Left renal pelvis (tissue), 4 donors: ENCODE measurements at regions not wholly inside any gene's neighbourhood (a gene's known extent, or its start where the extent isn't known, plus 50 kb on each side); places are given as distances from the start of the nearest gene placed in this dataset.
A peak's percentile ranks its signal among the peaks of the same experiment; 100 is the strongest.
"Not testable (repeated sequence)": the region's sequence is repeated elsewhere in the genome, so short reads cannot be mapped to it uniquely, and the experiment has no call there.

Experiments
- DNase-seq, 4 donors: peaks; one replicate each; pipeline ENCODE4 v3.0.0-alpha.2; 2013; ENCODE audit warnings: low read depth in 4 of 4, low spot score in 3 of 4

DNA sequence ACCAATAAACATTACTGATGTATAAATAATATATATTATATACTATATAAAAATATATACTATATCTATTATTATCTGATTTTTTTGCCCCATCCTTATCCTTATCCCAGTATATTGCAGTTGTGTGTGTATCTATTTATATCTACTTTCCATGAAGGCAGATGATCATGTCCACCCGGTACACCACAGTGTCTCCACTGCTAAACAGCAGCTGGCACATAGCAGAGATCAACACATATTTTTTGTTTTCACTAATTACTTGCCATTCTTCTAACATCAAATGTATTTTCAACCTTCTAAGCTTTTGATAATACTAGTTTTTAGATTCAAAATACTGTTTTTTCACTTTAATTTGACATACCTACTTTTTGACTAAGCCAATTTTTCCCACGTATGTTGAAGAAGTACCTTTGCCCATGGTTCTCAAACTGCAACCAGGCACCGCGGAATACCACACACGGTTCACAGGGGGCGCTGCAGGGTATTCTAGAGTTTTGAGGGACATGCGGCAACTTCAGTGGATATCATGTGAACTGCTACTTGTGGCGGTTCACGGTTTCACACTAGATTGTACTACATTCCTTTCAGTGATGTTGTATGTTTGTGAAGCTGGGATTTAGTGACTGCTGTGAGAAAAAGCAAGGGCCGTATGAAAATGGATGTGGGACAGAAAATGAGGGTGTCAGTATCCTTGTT is 182.5 kb upstream of the NPY2R start:
- DNase-seq: peak in 3 of 4 donors; percentile 2 to 21 (median 6)

DNA sequence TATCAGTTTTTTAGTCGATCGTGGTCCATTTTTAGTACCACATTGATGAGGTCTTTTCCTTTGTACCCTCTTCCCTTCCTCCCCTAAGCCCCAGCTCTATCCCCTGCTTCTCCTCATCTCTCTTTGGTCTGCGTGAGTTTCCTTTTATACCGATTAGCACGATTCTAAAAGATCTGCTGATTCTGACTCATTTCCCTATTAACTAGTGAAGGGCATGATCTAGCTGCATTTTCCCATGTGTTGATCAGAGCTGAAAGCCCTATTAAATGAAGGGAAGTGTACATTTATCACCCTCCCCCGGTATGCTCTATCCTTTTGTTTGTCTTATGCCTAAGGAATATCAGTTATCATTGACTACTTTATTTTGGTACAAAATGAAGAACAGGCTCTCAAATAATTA is 181.7 kb upstream of the NPY2R start:
- DNase-seq: no peak

DNA sequence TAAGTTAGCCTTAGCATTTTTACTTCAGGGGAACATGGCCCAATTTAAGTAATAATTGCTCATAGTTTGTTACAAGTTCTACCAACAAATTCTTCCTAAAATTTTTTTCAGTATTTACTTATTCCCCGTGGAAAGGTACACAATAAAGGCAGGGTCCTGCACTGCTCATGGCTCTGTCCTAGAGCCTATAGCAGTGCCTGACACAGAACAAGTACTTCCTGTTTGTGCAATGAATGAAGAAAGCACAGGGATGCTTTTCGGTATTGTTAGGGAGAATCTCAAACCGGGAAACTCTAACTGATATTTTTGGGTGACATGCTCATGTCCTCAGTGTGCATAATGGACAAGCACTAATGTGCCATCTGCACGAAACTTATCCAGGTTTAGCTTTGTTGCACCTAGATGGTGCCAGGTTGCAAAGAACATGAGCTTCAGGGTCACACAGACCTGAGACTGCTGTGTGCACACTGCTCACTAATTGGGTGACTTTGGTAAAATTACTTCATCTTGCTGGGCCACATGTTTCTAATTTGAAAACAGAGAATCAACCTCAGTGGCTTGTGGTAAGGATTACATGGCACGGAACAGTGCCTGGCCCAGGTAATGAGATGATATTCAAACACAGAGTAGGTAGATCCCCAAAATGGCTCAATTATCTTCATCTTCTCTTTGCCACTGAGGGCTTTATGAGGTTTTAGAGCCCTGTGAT is 175.8 kb upstream of the NPY2R start:
- DNase-seq: no peak

DNA sequence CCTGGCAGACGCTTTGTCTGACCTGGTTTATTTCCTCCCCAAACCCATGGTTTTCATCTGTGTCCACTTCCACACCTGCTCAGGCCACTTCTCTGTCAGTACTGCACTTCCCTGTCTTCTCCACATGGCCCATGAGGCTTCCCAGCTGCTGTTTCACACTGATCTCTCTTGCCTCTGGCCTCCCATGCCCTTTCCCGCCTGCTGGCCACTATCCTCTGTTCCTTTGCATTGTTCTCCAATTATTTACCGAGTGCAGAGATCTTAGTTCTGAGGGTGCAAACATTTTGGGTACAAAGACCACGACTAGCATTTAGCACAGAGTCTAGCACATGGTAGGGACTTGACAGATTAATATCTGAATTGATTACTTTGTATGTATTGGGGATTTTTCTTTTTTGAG is 174.8 kb upstream of the NPY2R start:
- DNase-seq: no peak

DNA sequence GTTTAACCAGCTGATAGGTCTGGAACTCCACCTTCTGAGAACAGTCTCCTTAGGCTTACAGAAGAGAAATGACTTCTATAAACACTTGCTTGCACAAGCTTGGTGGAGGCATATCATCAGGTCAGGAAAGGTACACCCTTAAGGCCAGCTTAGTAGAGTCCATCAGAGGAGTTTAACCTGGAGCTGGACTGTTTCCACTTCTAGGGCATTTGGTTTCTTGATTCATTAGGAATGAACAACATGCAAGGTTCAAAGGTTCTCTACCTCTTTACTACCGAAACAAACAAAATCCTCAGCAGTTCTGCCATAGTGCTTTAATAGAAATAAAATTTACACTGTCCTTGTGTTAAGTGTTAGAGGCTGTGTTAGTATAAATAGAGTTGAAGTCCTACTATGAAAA is 171.4 kb upstream of the NPY2R start:
- no peak for DNase-seq

DNA sequence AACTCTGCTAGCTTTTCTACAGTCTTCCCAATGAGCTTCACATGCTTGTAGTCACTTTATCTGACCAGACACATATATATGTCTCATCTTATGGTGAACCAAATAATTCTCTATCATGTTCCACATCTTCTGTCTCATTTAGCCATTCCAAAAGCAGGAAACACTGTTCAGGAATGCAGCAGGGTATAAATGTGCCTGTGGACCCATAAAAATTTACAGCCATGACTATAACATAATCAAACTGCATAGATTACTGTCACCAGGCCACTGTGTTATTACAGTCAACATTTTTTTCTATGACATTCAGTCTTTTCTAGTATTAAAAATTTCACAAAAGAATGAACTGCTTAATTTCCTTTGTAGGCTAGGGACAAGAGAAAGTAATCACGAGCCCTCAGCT is 170.0 kb upstream of the NPY2R start:
- DNase-seq: no peak

DNA sequence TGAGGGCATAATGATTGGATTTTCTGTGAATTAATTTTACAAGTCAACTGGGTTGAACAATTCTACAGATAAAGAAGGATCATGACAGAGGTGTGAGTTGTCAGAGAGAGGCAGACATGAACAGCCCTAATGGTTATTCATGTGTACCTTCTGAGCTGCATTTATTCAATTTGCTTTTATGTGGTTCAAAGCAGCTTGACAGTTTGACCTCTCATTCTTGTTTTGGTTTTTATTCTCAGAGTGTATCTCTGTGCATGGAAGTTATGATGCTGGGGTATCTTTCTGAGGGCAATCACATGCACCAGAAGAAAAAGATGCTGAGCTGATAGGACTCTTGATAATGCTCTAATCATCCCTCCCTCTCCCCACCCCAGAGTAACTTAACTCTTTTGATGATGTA is 169.3 kb upstream of the NPY2R start:
- DNase-seq: no peak

DNA sequence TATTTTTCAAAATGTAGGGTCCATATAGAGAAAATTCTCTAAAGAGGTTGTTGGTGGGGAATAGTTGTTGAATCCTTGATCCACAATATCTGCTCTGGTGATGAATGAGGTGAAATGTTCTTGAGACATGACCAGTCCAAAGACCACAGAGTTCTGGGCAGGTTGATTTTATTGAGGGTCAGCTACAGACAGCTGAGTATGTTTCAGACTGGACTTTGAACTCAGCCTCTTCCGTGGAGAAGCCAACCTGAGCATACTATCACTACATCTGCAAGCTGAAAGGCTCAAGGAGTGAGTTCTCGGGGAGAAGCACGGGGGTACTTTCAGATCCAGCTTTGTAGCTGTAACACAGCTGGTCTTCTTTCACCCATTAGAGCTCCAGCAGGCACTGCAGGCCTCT is 168.4 kb upstream of the NPY2R start:
- no peak for DNase-seq

DNA sequence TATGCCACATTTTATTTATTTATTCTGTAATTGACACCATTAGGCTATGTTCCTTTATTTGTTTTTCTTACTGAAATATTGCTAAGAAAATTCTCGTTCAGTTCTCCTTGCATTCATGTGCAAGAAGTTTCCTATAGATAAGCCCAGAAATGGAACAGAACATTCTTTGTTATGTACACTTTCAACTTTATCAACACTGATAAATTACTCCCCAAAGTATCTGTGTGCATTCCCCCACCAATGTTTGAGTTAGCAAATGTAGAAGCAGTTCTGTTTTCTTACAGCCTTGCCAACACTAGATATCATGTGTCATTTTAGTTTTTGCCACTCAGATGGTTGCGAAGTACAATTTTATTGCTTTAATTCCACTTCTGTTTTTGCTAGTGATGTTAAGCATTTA is 166.4 kb upstream of the NPY2R start:
- DNase-seq: no peak

DNA sequence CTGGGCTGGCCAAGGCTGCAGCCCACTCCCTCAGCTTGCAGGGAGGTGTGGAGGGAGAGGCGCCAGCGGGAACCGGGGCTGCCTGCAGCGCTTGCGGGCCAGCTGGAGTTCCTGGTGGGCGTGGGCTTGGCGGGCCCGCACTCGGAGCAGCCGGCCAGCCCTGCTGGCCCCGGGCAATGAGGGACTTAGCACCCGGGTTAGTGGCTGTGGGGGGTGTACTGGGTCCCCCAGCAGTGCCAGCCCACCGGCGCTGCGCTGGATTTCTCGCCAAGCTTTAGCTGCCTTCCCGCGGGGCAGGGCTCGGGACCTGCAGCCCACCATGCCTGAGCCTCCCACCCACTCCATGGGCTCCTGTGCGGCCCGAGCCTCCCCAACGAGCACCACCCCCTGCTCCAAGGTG is 164.2 kb upstream of the NPY2R start:
- DNase-seq: not testable (repeated sequence)

DNA sequence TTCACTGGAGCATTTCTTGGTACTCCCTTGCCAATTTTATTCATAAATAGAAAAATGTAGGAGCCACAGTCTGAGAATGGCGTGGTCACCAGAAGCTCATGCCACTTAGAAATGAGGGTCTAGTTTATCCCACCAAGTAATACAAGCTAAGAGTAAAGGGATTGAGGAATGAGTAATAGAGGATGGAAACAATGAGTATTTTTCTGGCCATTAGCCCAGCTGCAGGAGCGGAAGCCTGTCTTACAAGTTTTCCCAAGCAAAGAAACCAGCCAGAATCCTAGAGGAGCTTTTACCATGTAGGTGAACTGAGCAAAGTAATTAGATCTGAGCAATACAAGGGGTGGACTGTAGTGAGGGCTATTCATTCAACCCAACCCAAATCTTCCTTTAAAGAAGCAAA is 160.7 kb upstream of the NPY2R start:
- no peak for DNase-seq

DNA sequence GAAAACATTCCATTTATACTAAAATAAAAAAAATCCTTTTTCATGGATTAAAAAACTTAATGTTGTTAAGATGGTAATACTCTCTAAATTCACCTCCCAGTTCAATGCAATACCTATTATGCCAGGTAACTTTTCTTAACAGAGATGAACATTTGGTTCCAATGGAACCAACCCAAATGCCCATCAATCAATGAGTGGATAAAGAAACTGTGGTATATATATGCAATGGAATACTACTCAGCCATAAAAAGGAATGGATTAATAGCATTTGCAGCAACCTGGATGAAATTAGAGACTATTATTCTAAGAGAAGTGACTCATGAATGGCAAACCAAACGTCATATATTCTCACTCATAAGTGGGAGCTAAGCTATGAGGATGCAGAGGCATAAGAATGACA is 154.4 kb upstream of the NPY2R start:
- not testable (repeated sequence) for DNase-seq

DNA sequence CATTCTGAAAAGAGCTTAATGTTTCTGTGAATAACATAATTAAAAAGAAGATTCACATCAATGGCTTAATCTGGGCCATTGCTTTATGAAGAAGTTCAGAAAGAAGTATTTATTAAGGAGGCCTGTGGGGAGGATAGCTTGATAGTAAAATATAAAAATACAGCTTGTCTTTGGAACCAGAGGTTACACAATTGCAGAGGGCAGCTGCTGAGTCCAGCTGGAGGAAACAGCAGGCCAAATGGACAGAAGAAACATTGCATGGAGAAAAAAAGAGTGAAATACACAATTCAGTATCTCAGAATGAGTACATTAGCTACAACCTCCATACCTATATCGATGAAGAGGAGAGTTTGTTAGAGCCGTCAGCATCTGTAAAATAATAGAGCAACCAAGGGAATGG is 148.0 kb upstream of the NPY2R start:
- peak in 1 of 4 donors; percentile 2 for DNase-seq

DNA sequence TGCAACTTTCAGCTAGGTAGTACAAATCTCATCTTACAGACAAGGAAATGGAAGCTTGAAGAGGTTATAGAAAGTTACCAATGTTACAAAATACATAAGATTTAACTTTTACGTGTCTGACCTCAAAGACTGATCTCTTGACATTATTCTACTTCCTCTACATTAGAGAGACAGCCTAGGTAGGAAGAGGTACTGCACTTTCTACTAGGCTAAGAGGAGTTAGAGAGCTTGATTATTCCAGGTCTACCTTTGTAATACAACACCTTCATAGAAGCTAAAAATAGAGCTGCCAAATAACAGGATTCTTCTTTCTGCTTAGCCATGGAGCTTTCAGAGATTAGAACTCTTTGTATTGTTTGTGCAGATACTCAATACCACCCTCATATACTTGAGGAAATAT is 147.6 kb upstream of the NPY2R start:
- DNase-seq: no peak

DNA sequence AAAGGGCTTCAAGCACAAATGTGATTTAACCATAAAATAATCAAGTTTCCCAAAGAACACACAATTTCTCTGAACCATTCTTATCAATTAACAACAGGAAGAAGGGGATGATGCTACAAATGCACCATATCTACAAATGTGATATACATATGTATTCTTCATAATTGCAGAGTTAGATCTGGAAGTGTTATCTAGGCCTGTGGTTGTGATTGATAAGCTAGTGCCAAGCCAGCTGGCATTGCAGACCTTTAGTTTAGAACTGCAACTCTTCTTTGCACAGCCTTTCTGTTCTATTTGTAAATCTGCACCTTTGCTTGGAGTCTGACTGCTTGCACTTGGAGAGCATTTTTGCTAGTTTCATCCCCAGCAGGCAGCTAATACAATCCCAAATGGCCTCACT is 145.5 kb upstream of the NPY2R start:
- DNase-seq: no peak

DNA sequence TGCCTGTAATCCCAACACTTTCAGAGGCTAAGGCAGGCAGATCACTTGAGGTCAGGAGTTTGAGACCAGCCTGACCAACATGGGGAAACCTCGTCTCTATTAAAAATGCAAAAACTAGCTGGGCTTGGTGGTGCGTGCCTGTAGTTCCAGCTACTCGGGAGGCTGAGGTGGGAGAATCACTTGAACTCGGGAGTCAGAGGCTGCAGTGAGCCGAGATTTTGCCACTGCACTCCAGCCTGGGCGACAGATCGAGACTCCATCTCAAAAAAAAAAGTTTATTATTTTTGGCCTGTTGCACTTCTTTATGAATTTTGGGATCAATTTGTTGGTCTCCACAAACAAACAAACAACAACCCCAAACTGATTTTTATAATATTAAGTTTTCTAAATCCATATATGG is 143.5 kb upstream of the NPY2R start:
- DNase-seq: not testable (repeated sequence)

DNA sequence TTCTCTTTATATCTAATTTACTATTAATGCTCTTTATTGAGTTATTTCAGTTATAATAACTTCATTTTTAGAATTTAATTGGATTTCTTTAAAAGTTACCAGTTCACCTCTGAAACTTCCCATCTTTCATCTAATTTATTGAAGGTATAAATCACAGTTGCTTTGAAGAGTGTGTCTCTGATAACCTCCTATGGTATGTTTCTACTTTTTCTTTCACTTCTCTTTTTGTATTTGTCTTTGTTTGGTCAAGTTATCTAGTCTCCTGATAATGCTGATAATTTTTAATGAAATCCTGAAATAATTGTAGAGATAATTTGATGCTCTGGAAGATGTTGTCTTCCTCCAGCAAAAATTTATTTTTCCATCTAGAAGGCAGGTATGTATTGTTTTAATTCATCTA is 141.6 kb upstream of the NPY2R start:
- no peak for DNase-seq

DNA sequence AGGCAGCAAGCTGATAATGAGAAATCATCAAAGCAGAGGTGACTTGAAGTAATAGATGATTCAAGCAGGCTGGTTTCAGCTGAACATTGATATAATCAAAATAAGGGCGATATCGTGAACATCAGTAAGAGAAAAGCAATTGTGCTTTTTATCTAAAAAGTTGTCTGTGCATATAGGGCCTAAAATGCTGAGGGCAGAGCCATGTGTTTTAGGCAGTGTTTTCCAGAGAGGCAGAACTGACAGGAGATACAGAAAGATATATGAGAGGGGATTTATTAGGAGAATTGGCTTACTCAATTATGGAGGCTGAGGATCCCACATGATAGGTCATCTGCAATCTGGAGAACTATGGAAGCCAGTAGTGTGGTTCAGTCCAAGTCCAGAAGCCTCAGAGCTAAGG is 136.5 kb upstream of the NPY2R start:
- no peak for DNase-seq

DNA sequence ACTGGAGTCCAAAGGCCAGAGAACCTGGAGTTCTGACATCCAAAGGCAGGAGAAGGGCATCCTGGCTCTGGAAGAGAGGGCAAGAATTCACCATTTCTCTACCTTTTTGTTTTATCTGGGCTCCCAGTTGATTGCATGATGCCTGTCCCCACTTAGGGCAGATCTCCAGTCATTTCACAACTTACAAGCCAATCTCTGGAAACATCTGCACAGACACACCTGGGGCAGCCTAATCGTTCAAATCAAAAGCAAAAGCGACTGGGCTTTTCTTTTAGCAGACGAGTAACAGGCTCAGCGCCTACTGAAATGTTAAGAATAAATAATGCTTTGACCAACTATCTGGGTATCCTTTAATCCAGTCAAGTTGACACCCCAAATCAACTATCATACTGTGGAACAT is 136.0 kb upstream of the NPY2R start:
- no peak for DNase-seq

DNA sequence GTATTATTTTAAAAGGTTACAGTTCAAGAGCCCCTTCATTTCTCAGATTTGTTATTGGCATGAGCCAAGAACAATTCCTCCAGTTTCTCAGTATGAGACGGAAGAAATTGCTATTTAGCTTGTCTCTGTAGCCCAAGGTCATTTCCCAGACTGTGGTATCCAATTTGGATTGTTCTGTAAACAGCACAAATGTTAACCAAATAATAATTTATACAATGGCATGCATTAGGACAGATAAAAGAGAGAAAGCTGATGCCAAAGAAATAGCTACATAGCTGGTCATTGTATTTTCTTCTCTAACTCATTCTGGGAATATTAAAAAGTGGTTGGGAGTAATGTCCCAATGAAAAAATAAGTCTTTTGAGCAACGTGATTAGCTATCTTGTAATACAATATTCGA is 134.6 kb upstream of the NPY2R start:
- DNase-seq: no peak

DNA sequence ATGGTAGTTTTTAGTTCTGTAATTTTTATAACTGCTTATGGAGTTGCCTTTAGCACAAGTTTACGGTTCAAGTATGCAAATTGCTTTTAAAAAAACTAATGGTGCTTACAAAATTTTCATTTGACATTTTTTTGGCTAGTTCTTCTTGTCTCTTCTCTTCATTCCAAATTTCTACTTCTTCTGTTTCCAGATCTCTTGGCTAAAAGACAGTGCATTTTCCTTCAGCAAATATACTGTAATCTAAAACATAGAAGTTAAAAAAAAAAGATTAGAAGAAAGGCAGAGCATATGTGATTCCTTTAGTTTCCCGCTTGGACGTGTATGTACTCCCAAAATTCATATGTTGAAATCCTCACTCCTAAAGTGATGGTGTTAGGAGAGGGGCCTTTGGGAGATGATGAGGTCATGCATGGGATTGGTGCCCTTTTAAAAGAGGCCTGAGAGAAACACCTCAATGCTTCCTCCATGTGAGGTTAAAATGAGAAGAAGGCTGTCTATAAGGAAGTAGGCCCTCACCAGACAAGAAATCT is 132.1 kb upstream of the NPY2R start:
- DNase-seq: no peak

DNA sequence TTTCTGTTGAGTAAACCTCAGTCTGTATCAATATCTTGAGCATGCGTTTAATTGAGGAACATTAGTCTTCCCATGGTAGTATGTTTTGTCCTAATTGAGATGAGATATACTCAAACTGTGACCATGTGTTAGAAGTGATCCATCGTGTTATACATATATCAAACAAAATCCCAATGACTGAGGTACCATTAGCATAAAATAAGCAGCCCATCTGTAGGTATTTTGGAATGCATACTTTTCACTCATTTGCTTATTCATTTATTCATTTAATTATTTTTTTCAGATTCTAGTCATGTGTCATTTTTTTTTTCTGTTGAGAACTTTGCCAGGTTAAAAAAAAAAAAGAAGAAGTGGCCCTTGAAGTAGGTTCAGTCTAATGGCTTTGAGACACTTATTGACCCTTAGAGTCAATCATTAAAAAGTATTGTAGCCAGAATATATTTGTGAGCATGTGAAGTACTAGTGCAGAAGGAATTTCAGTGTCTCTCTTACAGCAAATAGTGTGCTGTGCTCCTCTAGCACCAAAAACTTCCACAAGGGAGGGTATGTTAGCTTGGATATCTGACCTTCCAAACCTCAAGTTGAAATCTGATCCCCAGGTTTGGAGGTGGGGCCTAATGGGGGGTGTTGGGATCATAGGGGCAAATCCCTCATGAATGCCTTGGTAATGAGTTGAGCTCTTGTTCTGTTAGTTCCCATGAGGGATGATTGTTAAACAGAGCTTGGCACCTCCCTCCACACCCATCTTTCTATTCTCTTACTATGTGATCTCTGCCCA is 130.8 kb upstream of the NPY2R start:
- DNase-seq: no peak
